22Rv1 (cell line): ENCODE measurements at regions not wholly inside any gene's neighbourhood (a gene's known extent, or its start where the extent isn't known, plus 50 kb on each side); places are given as distances from the start of the nearest gene placed in this dataset.
"Not testable (repeated sequence)": the region's sequence is repeated elsewhere in the genome, so short reads cannot be mapped to it uniquely, and the experiment has no call there.

Experiments
- H3K27ac ChIP-seq: fragments of 450-650 bp; 2 replicates; pipeline ENCODE4 v1.5.1; 2017
- ZFX ChIP-seq: fragments of 450-650 bp; IDR thresholded peaks from 2 replicates; pipeline ENCODE4 v1.6.1; 2017; ENCODE audit warnings: antibody characterized with exemption, borderline replicate concordance
- TF ChIP-seq, protein P1 (sequence below): fragments of 450-650 bp; IDR thresholded peaks from 2 replicates; pipeline ENCODE4 v1.5.1; 2017; ENCODE audit warnings: mild to moderate bottlenecking

DNA sequence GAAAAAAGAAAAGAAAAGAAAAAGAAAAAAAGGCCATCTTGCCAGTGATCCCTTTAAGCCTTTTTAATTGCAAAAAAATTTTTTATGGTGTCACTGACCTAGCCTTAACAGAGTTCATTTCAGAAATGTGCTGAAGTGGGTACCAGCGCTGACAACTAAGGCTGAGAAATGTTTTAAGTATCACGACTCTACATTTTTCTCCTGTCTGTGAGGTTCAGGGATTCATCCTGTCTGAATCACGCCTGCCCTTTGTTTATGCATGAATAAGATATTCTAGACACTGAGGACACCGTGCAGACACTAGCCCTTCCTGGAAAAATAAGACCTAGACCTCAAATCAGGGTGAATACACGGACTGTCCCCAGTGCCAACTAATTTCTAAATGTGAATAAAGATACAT is 154.4 kb upstream of the NOCT start:
- no peak overlapping the region for H3K27ac ChIP-seq
- TF ChIP-seq, protein P1, sequence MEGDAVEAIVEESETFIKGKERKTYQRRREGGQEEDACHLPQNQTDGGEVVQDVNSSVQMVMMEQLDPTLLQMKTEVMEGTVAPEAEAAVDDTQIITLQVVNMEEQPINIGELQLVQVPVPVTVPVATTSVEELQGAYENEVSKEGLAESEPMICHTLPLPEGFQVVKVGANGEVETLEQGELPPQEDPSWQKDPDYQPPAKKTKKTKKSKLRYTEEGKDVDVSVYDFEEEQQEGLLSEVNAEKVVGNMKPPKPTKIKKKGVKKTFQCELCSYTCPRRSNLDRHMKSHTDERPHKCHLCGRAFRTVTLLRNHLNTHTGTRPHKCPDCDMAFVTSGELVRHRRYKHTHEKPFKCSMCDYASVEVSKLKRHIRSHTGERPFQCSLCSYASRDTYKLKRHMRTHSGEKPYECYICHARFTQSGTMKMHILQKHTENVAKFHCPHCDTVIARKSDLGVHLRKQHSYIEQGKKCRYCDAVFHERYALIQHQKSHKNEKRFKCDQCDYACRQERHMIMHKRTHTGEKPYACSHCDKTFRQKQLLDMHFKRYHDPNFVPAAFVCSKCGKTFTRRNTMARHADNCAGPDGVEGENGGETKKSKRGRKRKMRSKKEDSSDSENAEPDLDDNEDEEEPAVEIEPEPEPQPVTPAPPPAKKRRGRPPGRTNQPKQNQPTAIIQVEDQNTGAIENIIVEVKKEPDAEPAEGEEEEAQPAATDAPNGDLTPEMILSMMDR: no peak
- no peak for TF ChIP-seq ZFX

DNA sequence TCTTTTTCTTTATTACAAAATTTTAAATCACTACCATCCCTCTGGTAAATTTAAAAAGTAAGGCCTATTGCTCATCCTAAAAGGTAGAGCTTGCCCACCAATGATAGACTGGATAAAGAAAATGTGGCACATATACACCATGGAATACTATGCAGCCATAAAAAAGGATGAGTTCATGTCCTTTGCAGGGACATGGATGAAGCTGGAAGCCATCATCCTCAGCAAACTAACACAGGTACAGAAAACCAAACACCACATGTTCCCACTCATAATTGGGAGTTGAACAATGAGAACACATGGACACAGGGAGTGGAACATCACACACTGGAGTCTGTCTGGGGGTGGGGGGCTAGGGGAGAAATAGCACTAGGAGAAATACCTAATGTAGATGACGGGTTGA is 155.2 kb upstream of the NOCT start:
- H3K27ac ChIP-seq: not testable (repeated sequence)

DNA sequence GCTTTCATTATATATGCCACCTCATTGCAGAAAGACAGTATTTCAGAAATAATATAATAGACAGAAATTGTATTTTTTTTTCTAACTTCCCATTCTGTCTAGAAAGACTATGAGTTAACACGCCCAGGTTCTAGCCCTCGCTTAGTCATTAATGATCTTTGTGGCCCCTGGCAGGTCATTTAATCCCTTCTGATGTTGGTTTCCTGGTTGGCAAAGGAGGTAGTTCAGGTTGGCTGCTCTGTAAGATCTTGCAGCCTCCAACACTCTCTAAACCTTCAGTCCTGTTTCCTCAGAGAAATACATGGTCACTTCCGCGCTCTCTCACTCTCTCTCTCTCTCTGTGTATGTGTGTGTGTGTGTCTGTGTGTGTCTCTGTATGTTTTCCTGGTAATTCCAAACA is 156.3 kb upstream of the NOCT start:
- no peak for TF ChIP-seq ZFX
- TF ChIP-seq, protein P1: no peak
- no peak overlapping the region for H3K27ac ChIP-seq

DNA sequence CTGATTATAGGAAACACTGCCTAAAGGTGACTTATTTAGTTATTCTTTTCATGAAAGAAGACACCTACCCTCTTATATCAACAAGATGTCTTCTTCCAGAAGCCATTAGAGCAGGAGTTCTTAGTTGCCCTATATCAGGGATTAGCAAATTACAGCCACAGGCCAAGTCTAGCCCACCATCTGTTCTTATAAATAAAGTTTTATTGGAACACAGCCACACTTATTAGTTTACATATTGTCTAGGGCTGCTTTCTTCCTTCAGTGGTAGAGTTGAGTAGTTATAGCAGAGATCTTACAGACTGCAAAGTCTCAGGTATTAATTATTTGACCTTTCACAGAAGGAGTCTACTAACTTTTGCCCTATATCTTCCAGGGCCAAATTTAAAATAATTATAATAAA is 157.2 kb upstream of the NOCT start:
- H3K27ac ChIP-seq: no peak overlapping the region
- TF ChIP-seq ZFX: no peak
- TF ChIP-seq, protein P1: no peak

DNA sequence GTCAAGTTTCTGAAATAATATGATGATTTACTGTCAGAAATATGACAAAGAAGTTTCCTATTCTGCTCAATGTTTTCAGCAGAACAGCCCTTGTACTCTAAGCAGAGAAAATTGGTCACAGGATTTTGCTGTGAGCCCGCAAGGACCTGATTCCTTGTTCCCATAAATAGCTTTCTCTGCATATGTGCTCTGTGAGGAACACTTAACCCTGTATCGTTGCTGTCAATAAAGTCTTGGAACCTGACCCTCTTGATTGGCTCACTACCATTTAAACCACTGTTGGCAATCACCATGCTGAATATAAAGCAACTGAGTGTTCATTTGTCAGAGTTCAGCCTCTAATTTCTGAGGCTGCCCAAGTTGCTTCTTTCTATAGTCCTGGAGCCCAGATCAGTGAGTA is 158.2 kb upstream of the NOCT start:
- H3K27ac ChIP-seq: no peak overlapping the region
- TF ChIP-seq ZFX: no peak
- TF ChIP-seq, protein P1: no peak

DNA sequence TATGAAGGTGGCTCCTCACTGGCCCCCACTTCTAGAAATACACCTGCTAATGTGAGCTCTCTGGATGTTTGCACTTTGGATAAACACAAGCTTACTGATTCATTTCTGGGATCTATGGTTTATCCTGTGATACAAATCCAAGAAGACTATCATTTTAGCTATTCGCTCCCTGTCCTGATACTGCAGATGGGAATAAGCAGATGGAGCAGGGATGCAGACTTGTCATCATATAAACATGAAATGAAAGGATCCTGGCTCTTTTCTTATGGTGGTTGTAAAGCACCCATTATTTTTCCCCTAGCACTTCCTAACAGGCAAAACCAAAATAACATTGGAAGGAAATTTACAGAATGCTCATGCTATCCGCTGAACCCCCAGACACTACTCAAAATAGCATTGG is 162.9 kb upstream of the NOCT start:
- H3K27ac ChIP-seq: no peak overlapping the region
- no peak for TF ChIP-seq ZFX
- TF ChIP-seq, protein P1: no peak

DNA sequence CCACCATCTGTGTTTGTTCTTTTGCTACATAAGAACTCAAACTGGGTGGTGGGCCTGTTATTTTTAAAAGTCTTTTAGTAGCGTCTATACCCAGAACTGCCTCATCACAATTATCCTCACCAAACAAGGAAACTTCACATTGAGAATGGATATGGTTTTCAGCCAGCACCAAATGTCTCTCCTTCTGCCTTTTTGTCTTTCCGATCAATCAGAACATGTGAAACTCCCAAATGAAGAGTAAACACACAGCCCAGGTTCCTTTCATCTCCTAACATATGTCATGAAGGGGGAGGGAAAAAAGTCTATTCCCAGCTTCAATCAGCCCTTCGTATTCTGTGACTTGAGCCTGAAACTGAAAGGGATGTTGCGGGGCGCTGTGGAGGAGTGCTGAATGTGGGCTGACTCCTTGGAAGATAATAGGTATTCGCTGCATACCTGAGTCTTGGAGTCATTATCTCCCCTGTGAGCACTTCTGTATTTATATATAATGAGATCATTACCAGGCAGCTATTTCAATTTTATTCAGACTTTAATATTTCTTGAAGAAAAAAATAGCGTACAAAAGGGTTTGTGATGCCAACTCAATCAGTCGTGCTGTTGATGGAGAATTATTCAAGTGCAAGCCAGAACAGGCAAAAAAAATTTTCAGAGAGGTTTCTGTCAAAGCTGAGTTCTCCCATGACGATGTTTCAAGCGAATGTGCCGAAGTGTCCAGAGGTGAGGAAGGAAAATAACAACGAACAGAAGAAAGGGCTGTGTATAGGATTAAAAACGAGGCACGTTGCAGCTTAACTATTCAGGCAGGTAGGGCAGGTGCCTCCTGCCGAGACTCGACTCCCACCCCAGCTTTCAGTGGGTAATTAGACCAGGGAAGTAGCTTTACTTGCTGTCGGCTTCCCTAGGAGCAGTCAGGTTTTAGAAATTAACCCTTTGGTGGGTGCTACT is 163.9 kb upstream of the NOCT start:
- no peak overlapping the region for H3K27ac ChIP-seq

More for the DNA sequence above, 163.9 kb upstream of the NOCT start:
- no peak for TF ChIP-seq ZFX
- TF ChIP-seq, protein P1: no peak
